AG09309 (cell line): ENCODE measurements at regions not wholly inside any gene's neighbourhood (a gene's known extent, or its start where the extent isn't known, plus 50 kb on each side); places are given as distances from the start of the nearest gene placed in this dataset.

ENCODE experiments used
- DNase-seq: peaks from one replicate; pipeline ENCODE4 v3.0.0-alpha.2; 2010; ENCODE audit warnings: low read depth
- H3K4me3 ChIP-seq: 2 replicates; pipeline ENCODE4 v1.5.1; 2011; ENCODE audit warnings: mild to moderate bottlenecking, low read depth, low read length, moderate library complexity; ENCODE audit not compliant: control insufficient read depth
- CTCF ChIP-seq: IDR thresholded peaks from 2 replicates; pipeline ENCODE4 v1.5.1; 2011; ENCODE audit warnings: mild to moderate bottlenecking, low read depth, low read length, inconsistent platforms; ENCODE audit not compliant: insufficient read depth, control insufficient read depth; ENCODE audit errors: missing control alignments

GRCh38 chr5:62030326-62030725, 275.7 kb upstream of the KIF2A start:
- TF ChIP-seq CTCF, result no peak
- DNase-seq, result no peak
- H3K4me3 ChIP-seq, result no peak overlapping the region

GRCh38 chr5:62038024-62038423, 268.0 kb upstream of the KIF2A start:
- no peak overlapping the region for H3K4me3 ChIP-seq
- no peak for DNase-seq
- TF ChIP-seq CTCF, result no peak

- no peak overlapping the region for H3K4me3 ChIP-seq
- DNase-seq, result no peak
- TF ChIP-seq CTCF, result no peak
These were observed 264.8 kb upstream of the KIF2A start for GRCh38 chr5:62041156-62041756.

GRCh38 chr5:62042007-62042406, 264.0 kb upstream of the KIF2A start:
- TF ChIP-seq CTCF, result no peak
- DNase-seq, result no peak
- no peak overlapping the region for H3K4me3 ChIP-seq

GRCh38 chr5:62043289-62044280, 262.4 kb upstream of the KIF2A start:
- DNase-seq, result no peak
- H3K4me3 ChIP-seq, result no peak overlapping the region
- TF ChIP-seq CTCF, result no peak

- no peak for DNase-seq
- no peak overlapping the region for H3K4me3 ChIP-seq
- TF ChIP-seq CTCF, result no peak
These were observed 261.0 kb upstream of the KIF2A start for GRCh38 chr5:62044989-62045388.
